SK-MEL-5 (cell line): ENCODE measurements at regions not wholly inside any gene's neighbourhood (a gene's known extent, or its start where the extent isn't known, plus 50 kb on each side); places are given as distances from the start of the nearest gene placed in this dataset.
"Not testable (repeated sequence)": the region's sequence is repeated elsewhere in the genome, so short reads cannot be mapped to it uniquely, and the experiment has no call there.

Source experiments
- DNase-seq: peaks from one replicate; pipeline ENCODE4 v3.0.0-alpha.2; 2016; ENCODE audit warnings: low read depth, low spot score
- in situ Hi-C: cut with HindIII; loops from 2 replicates; pipeline ENCODE4 v1.10.0; 2016; ENCODE audit warnings: low sequenced_read_pairs, high pct_unique_total_duplicates, low pct_unique_long_range_greater_than_20kb

- in situ Hi-C loops: no loop called here
- DNase-seq: no peak
Measured at GRCh38 chrY:12212394-12212793, 488.6 kb upstream of the USP9Y start.

- in situ Hi-C loops: no loop called here
- no peak for DNase-seq
Measured at GRCh38 chrY:12215564-12216022, 485.4 kb upstream of the USP9Y start.

- in situ Hi-C loops: no loop called here
- no peak for DNase-seq
Measured at GRCh38 chrY:12230921-12231320, 470.1 kb upstream of the USP9Y start.

- no peak for DNase-seq
- in situ Hi-C loops: no loop called here
Measured at GRCh38 chrY:12236399-12236798, 464.6 kb upstream of the USP9Y start.

- in situ Hi-C loops, DNase-seq: not testable (repeated sequence)
Measured at GRCh38 chrY:12240326-12240725, 460.7 kb upstream of the USP9Y start.

GRCh38 chrY:12244146-12244545 lies 456.9 kb upstream of the USP9Y start:
- in situ Hi-C loops: no loop called here
- DNase-seq: no peak

- DNase-seq: no peak
- in situ Hi-C loops: no loop called here
Measured at GRCh38 chrY:12253756-12254155, 447.3 kb upstream of the USP9Y start.

- no peak for DNase-seq
- in situ Hi-C loops: no loop called here
Measured at GRCh38 chrY:12271162-12271561, 429.9 kb upstream of the USP9Y start.

- in situ Hi-C loops: no loop called here
Measured at GRCh38 chrY:12285608-12286007, 415.4 kb upstream of the USP9Y start.

GRCh38 chrY:12288919-12289318 lies 412.1 kb upstream of the USP9Y start:
- in situ Hi-C loops: no loop called here
- DNase-seq: no peak

More at GRCh38 chrY:12285608-12286007, 415.4 kb upstream of the USP9Y start:
- DNase-seq: no peak

GRCh38 chrY:12289415-12289814 lies 411.6 kb upstream of the USP9Y start:
- no peak for DNase-seq
- in situ Hi-C loops: no loop called here

GRCh38 chrY:12292542-12292941 lies 408.5 kb upstream of the USP9Y start:
- DNase-seq: no peak
- in situ Hi-C loops: no loop called here

- in situ Hi-C loops: no loop called here
Measured at GRCh38 chrY:12296460-12296859, 404.6 kb upstream of the USP9Y start.

GRCh38 chrY:12299796-12300195 lies 401.2 kb upstream of the USP9Y start:
- DNase-seq, in situ Hi-C loops: not testable (repeated sequence)

More at GRCh38 chrY:12296460-12296859, 404.6 kb upstream of the USP9Y start:
- no peak for DNase-seq

GRCh38 chrY:12303464-12303863 lies 397.6 kb upstream of the USP9Y start:
- DNase-seq: no peak
- in situ Hi-C loops: no loop called here

GRCh38 chrY:12305456-12305855 lies 395.6 kb upstream of the USP9Y start:
- in situ Hi-C loops: no loop called here
- DNase-seq: no peak

GRCh38 chrY:12309212-12309611 lies 391.8 kb upstream of the USP9Y start:
- no peak for DNase-seq
- in situ Hi-C loops: no loop called here

- in situ Hi-C loops: no loop called here
- no peak for DNase-seq
Measured at GRCh38 chrY:12310832-12311231, 390.2 kb upstream of the USP9Y start.

- in situ Hi-C loops: no loop called here
- DNase-seq: no peak
Measured at GRCh38 chrY:12327751-12328150, 373.3 kb upstream of the USP9Y start.

- DNase-seq, in situ Hi-C loops: not testable (repeated sequence)
Measured at GRCh38 chrY:12331917-12332316, 369.1 kb upstream of the USP9Y start.
